ENCODE measurements at regions not wholly inside any gene's neighbourhood (a gene's known extent, or its start where the extent isn't known, plus 50 kb on each side); places are given as distances from the start of the nearest gene placed in this dataset.

- TF ChIP-seq CTCF (conservative IDR thresholded peaks at IDR 0.05), result no peak
- H3K27ac ChIP-seq, result no peak overlapping the region
These were observed 280.5 kb downstream of the TLL1 start for GRCh38 chr4:166153548-166153947.

- no peak overlapping the region for H3K27ac ChIP-seq
- no peak for TF ChIP-seq CTCF (conservative IDR thresholded peaks at IDR 0.05)
These were observed 289.3 kb downstream of the TLL1 start for GRCh38 chr4:166162327-166162726.

- TF ChIP-seq CTCF (conservative IDR thresholded peaks at IDR 0.05), result peak; percentile 90
- H3K27ac ChIP-seq, result no peak overlapping the region
These were observed 292.9 kb downstream of the TLL1 start for GRCh38 chr4:166165829-166166420.

- no peak overlapping the region for H3K27ac ChIP-seq
- peak; percentile 49 for TF ChIP-seq CTCF (conservative IDR thresholded peaks at IDR 0.05)
These were observed 296.1 kb downstream of the TLL1 start for GRCh38 chr4:166169111-166169510.

- H3K27ac ChIP-seq, result no peak overlapping the region
- no peak for TF ChIP-seq CTCF (conservative IDR thresholded peaks at IDR 0.05)
These were observed 299.6 kb downstream of the TLL1 start for GRCh38 chr4:166172619-166173018.

GRCh38 chr4:166174717-166175490 is 301.9 kb downstream of the TLL1 start:
- TF ChIP-seq CTCF (conservative IDR thresholded peaks at IDR 0.05), result no peak
- H3K27ac ChIP-seq, result no peak overlapping the region

GRCh38 chr4:166182145-166182544 is 309.1 kb downstream of the TLL1 start:
- TF ChIP-seq CTCF (conservative IDR thresholded peaks at IDR 0.05), result no peak
- no peak overlapping the region for H3K27ac ChIP-seq

All from VCaP (cell line).